Kidney (tissue), 13 donors: ENCODE measurements at regions not wholly inside any gene's neighbourhood (a gene's known extent, or its start where the extent isn't known, plus 50 kb on each side); places are given as distances from the start of the nearest gene placed in this dataset.

ENCODE experiments used
- DNase-seq, 5 donors: peaks; one replicate each; pipeline ENCODE4 v3.0.0-alpha.2; 2013 to 2020
- FAIRE-seq: peaks from 2 replicates; lab custom pipeline; 2012; peaks lifted over from hg19 to GRCh38; lab: Jason Lieb, UNC
- H3K27ac ChIP-seq, 2 donors: one replicate each; pipeline ENCODE4 v1.7.0; 2013; ENCODE audit warnings: low read depth in 2 of 2, low read length in 2 of 2, inconsistent platforms in 1 of 2
- H3K27me3 ChIP-seq: one replicate; pipeline ENCODE4 v1.7.1; 2013; ENCODE audit warnings: low read length, inconsistent platforms; ENCODE audit not compliant: control insufficient read depth, insufficient read depth
- H3K36me3 ChIP-seq, 3 donors: one replicate each; pipeline versions ENCODE4 v1.7.0 to v1.7.1; 2013; ENCODE audit warnings: low read length in 3 of 3, control low read depth in 1 of 3, inconsistent platforms in 1 of 3; ENCODE audit not compliant: insufficient read depth in 3 of 3, control insufficient read depth in 2 of 3
- H3K4me1 ChIP-seq, 3 donors: one replicate each; pipeline versions ENCODE4 v1.7.0 to v1.7.1; 2013; ENCODE audit warnings: low read length in 3 of 3, inconsistent platforms in 1 of 3, low read depth in 1 of 3; ENCODE audit not compliant: control insufficient read depth in 2 of 3, insufficient read depth in 2 of 3
- H3K4me3 ChIP-seq, 3 donors: one replicate each; pipeline versions ENCODE4 v1.7.0 to v1.8.1; 2013; ENCODE audit warnings: low read length in 3 of 3, control low read depth in 1 of 3, inconsistent platforms in 1 of 3
- H3K9ac ChIP-seq, 3 donors: one replicate each; pipeline versions ENCODE4 v1.7.0 to v1.7.1; 2013; ENCODE audit warnings: low read length in 3 of 3, control low read depth in 1 of 3, inconsistent platforms in 1 of 3
- H3K9me3 ChIP-seq, 3 donors: one replicate each; pipeline versions ENCODE4 v1.7.0 to v1.7.1; 2013; ENCODE audit warnings: low read length in 3 of 3, control low read depth in 1 of 3, inconsistent platforms in 1 of 3; ENCODE audit not compliant: control insufficient read depth in 2 of 3, insufficient read depth in 1 of 3
- intact Hi-C: fragments of 100-400 bp; cut with DNase I; formaldehyde crosslinking; loops from one replicate; pipeline ENCODE4 v1.11.1; 2022
- TF ChIP-seq, protein P1 (sequence below): IDR thresholded peaks from 3 replicates; pipeline ENCODE4 v1.5.1; 2012; ENCODE audit warnings: mild to moderate bottlenecking, moderate library complexity, borderline replicate concordance; ENCODE audit not compliant: insufficient read depth; ENCODE audit errors: extremely low read depth
- donor health status: control.
- donor health status: control.
- donor health status: control.
- donor health status: control.
- donor health status: control.
- donor health status: DM: yes; HTN: yes; CAD: no.
- donor health status: Normal renal cell carcinoma (clear cell type).

DNA sequence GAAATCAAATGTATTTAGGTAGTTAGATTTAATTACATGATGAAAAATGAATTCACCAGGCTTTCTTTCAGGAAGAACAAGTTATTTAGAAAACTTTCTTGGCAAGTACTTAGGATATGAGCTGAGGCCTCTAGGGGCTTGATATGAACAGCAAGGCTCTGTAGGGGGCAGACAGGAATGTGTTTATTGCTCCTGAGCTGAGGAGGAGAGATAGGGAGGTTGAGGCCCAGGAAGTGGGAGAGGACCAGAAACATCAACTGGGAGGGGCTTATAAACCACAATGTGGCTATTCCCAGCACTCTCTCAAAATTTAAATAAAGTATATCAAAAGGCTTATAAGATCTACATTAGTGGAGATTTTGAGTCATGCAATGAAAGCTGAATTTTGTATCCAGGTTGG, 154.0 kb upstream of the MAF start:
- Histone ChIP-seq H3K4me3 (no peak overlapping the region), H3K4me1 (no peaks in the 10 kb centered on the region), H3K27me3 (no peaks in the 10 kb centered on the region), H3K36me3 (no peaks in the 10 kb centered on the region), H3K9me3 (no peaks in the 10 kb centered on the region), H3K27ac (no peak overlapping the region), H3K9ac (no peak overlapping the region)
- TF ChIP-seq, protein P1, sequence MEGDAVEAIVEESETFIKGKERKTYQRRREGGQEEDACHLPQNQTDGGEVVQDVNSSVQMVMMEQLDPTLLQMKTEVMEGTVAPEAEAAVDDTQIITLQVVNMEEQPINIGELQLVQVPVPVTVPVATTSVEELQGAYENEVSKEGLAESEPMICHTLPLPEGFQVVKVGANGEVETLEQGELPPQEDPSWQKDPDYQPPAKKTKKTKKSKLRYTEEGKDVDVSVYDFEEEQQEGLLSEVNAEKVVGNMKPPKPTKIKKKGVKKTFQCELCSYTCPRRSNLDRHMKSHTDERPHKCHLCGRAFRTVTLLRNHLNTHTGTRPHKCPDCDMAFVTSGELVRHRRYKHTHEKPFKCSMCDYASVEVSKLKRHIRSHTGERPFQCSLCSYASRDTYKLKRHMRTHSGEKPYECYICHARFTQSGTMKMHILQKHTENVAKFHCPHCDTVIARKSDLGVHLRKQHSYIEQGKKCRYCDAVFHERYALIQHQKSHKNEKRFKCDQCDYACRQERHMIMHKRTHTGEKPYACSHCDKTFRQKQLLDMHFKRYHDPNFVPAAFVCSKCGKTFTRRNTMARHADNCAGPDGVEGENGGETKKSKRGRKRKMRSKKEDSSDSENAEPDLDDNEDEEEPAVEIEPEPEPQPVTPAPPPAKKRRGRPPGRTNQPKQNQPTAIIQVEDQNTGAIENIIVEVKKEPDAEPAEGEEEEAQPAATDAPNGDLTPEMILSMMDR: no peak
- FAIRE-seq (no peak), DNase-seq (peak in 1 of 5 donors; percentile 37)
- intact Hi-C loops: no loop called here

DNA sequence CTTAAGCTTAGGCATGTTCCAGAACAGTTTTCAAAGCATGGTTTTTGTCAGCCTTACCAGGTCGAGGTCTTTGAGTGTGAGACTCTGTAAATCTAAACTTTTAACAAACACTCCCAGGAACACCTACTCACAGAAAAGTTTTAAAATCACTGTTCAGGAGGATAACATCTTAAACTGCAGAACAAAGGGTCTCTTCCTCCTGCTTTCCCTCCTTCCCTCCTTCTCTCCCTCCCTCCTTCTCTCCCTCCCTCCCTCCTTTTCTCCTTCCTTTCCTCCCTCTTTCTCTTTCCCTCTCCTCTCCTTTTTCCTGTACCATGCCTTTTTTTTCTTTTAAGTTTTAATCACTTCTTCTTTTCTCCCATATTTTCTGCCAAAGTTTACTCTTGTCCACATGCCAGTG, 153.5 kb upstream of the MAF start:
- Histone ChIP-seq H3K4me3 (no peak overlapping the region), H3K9me3 (no peaks in the 10 kb centered on the region), H3K27me3 (no peaks in the 10 kb centered on the region), H3K36me3 (no peaks in the 10 kb centered on the region), H3K9ac (no peak overlapping the region), H3K27ac (no peak overlapping the region), H3K4me1 (no peaks in the 10 kb centered on the region)
- DNase-seq (no peak), FAIRE-seq (no peak)
- intact Hi-C loops: no loop called here
- TF ChIP-seq, protein P1: no peak

DNA sequence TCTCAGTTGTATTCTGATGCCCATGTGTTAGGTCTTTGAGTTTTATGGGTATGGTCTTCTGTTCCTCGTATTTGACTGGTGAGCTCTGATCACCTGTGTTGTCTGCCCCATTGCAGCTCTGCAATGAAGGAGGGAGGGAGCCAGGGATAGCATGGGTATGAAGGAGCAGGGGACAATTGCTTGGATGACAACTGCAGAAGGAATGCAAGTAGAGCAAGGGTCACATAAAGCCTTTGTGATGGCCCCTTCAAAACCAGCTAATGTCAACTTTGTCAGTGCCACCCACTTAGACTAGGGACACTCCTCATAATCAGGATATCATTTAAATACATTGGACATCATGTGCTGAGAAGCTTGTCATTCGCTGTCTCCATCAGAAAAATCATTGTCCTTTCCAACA, 152.7 kb upstream of the MAF start:
- H3K9ac ChIP-seq: no peak overlapping the region
- H3K36me3 ChIP-seq: no peaks in the 10 kb centered on the region
- TF ChIP-seq, protein P1: no peak
- H3K27ac ChIP-seq: no peak overlapping the region
- FAIRE-seq: no peak
- intact Hi-C loops: no loop called here
- H3K9me3 ChIP-seq: no peaks in the 10 kb centered on the region
- H3K4me3 ChIP-seq: no peak overlapping the region
- H3K4me1 ChIP-seq: no peaks in the 10 kb centered on the region
- no peak for DNase-seq
- no peaks in the 10 kb centered on the region for H3K27me3 ChIP-seq

DNA sequence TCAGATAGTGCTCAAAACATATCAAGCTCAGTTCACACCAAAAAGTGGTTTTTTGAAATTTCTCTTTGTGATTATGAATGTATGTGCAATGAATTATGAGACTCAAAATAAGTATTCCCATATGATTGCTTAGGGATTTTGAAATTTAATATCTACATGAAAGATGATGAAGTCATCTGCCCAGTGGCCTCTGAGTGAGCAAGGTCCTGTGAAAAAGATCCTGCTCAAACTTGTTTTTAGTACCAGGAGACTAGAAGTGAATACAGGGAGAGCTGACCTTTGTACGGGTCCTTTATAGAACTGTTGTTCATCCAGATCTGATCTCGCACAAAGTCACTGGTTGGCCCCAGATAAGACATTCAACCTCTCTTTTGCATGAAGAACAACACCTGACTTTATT, 151.9 kb upstream of the MAF start:
- DNase-seq (no peak), FAIRE-seq (no peak)
- Histone ChIP-seq H3K9me3 (no peaks in the 10 kb centered on the region), H3K27me3 (no peaks in the 10 kb centered on the region), H3K4me3 (no peak overlapping the region), H3K36me3 (no peaks in the 10 kb centered on the region), H3K9ac (no peak overlapping the region), H3K4me1 (no peaks in the 10 kb centered on the region), H3K27ac (no peak overlapping the region)
- intact Hi-C loops: no loop called here
- TF ChIP-seq, protein P1: no peak
